ENCODE measurements at regions not wholly inside any gene's neighbourhood (a gene's known extent, or its start where the extent isn't known, plus 50 kb on each side); places are given as distances from the start of the nearest gene placed in this dataset.

- TF ChIP-seq CTCF (IDR thresholded peaks at IDR 0.05 in 4 of 5, conservative IDR thresholded peaks at IDR 0.05 in 1 of 5) (no peak), POLR2A (IDR thresholded peaks at IDR 0.05) (no peak)
Observed at GRCh38 chr11:80517701-80518100, 1076.9 kb upstream of the TENM4 start.

Measured in gastrocnemius medialis (tissue), 4 donors.